ENCODE measurements at regions not wholly inside any gene's neighbourhood (a gene's known extent, or its start where the extent isn't known, plus 50 kb on each side); places are given as distances from the start of the nearest gene placed in this dataset.

GRCh38 chr12:107282628-107283027 is 189.3 kb upstream of the CRY1 start:
- no peak for DNase-seq (ENCODE audit: low read depth)

- DNase-seq (ENCODE audit: low read depth): no peak
Observed at GRCh38 chr12:107283652-107284051, 190.3 kb upstream of the CRY1 start.

- DNase-seq (ENCODE audit: low read depth): no peak
Observed at GRCh38 chr12:107284692-107285091, 191.3 kb upstream of the CRY1 start.

- no peak for DNase-seq (ENCODE audit: low read depth)
Observed at GRCh38 chr12:107287436-107288413, 194.4 kb upstream of the CRY1 start.

- no peak for DNase-seq (ENCODE audit: low read depth)
Observed at GRCh38 chr12:107288414-107289127, 195.2 kb upstream of the CRY1 start.

- DNase-seq (ENCODE audit: low read depth): no peak
Observed at GRCh38 chr12:107291018-107291417, 197.7 kb upstream of the CRY1 start.

- no peak for DNase-seq (ENCODE audit: low read depth)
Observed at GRCh38 chr12:107296681-107297089, 203.3 kb upstream of the CRY1 start.

GRCh38 chr12:107302649-107303341 is 209.4 kb upstream of the CRY1 start:
- no peak for DNase-seq (ENCODE audit: low read depth)

- no peak for DNase-seq (ENCODE audit: low read depth)
Observed at GRCh38 chr12:107304588-107305532, 211.5 kb upstream of the CRY1 start.

- DNase-seq (ENCODE audit: low read depth): no peak
Observed at GRCh38 chr12:107306141-107306659, 212.9 kb upstream of the CRY1 start.

GRCh38 chr12:107308310-107308709 is 215.0 kb upstream of the CRY1 start:
- no peak for DNase-seq (ENCODE audit: low read depth)

GRCh38 chr12:107309020-107309419 is 215.7 kb upstream of the CRY1 start:
- no peak for DNase-seq (ENCODE audit: low read depth)

- no peak for DNase-seq (ENCODE audit: low read depth)
Observed at GRCh38 chr12:107310621-107311020, 217.3 kb upstream of the CRY1 start.

- DNase-seq (ENCODE audit: low read depth): no peak
Observed at GRCh38 chr12:107311682-107312081, 218.3 kb upstream of the CRY1 start.

- DNase-seq (ENCODE audit: low read depth): no peak
Observed at GRCh38 chr12:107317751-107318555, 224.6 kb upstream of the CRY1 start.

GRCh38 chr12:107318556-107318805 is 225.1 kb upstream of the CRY1 start:
- no peak for DNase-seq (ENCODE audit: low read depth)

- no peak for DNase-seq (ENCODE audit: low read depth)
Observed at GRCh38 chr12:107318806-107319532, 225.6 kb upstream of the CRY1 start.

GRCh38 chr12:107319533-107320032 is 226.2 kb upstream of the CRY1 start:
- DNase-seq (ENCODE audit: low read depth): no peak

GRCh38 chr12:107320033-107320928 is 226.9 kb upstream of the CRY1 start:
- no peak for DNase-seq (ENCODE audit: low read depth)

All from HS-5 (cell line).